Activated naive CD8-positive, alpha-beta T cell treated with anti-CD3 and anti-CD28 coated beads, Interleukin-2, amount 50 U/mL, for 24 hours (primary cell): ENCODE measurements at regions not wholly inside any gene's neighbourhood (a gene's known extent, or its start where the extent isn't known, plus 50 kb on each side); places are given as distances from the start of the nearest gene placed in this dataset.
"Not testable (repeated sequence)": the region's sequence is repeated elsewhere in the genome, so short reads cannot be mapped to it uniquely, and the experiment has no call there.

ENCODE experiments used
- ATAC-seq: fragments of 150-1000 bp; cut with Tn5 transposase; one replicate; pipeline ENCODE4 v1.10.0; 2021
- DNase-seq: peaks from one replicate; pipeline ENCODE4 v3.0.0; 2021
- H3K27ac Mint-ChIP-seq: one replicate; pipeline ENCODE4 v1.8.0; 2021; ENCODE audit warnings: mild to moderate bottlenecking, mixed read lengths
- H3K27me3 Mint-ChIP-seq: one replicate; pipeline ENCODE4 v1.8.0; 2021; ENCODE audit warnings: mixed read lengths
- H3K36me3 Mint-ChIP-seq: one replicate; pipeline ENCODE4 v1.8.0; 2021; ENCODE audit warnings: low read depth, mixed read lengths
- H3K4me1 Mint-ChIP-seq: one replicate; pipeline ENCODE4 v1.8.0; 2021; ENCODE audit warnings: mixed read lengths
- H3K4me3 Mint-ChIP-seq: one replicate; pipeline ENCODE4 v1.8.0; 2021; ENCODE audit warnings: mild to moderate bottlenecking, moderate library complexity, mixed read lengths
- H3K9me3 Mint-ChIP-seq: one replicate; pipeline ENCODE4 v1.8.0; 2021; ENCODE audit warnings: mixed read lengths

GRCh38 chr7:153964481-153965112 is 87.6 kb upstream of the DPP6 start:
- not testable (repeated sequence) for H3K36me3 Mint-ChIP-seq, H3K27me3 Mint-ChIP-seq, DNase-seq, ATAC-seq, H3K9me3 Mint-ChIP-seq, H3K4me3 Mint-ChIP-seq, H3K4me1 Mint-ChIP-seq, H3K27ac Mint-ChIP-seq

- not testable (repeated sequence) for H3K27me3 Mint-ChIP-seq, H3K36me3 Mint-ChIP-seq, H3K4me3 Mint-ChIP-seq, H3K27ac Mint-ChIP-seq, ATAC-seq, DNase-seq, H3K4me1 Mint-ChIP-seq, H3K9me3 Mint-ChIP-seq
Measured at GRCh38 chr7:153969016-153969415, 83.2 kb upstream of the DPP6 start.

GRCh38 chr7:153974603-153975002 is 77.6 kb upstream of the DPP6 start:
- ATAC-seq, H3K4me1 Mint-ChIP-seq, H3K36me3 Mint-ChIP-seq, DNase-seq, H3K27me3 Mint-ChIP-seq, H3K27ac Mint-ChIP-seq, H3K4me3 Mint-ChIP-seq, H3K9me3 Mint-ChIP-seq: not testable (repeated sequence)

GRCh38 chr7:153976745-153977144 is 75.5 kb upstream of the DPP6 start:
- not testable (repeated sequence) for H3K4me3 Mint-ChIP-seq, H3K4me1 Mint-ChIP-seq, ATAC-seq, H3K27me3 Mint-ChIP-seq, DNase-seq, H3K27ac Mint-ChIP-seq, H3K36me3 Mint-ChIP-seq
- peaks cover 11% of the 10 kb centered on the region for H3K9me3 Mint-ChIP-seq

- not testable (repeated sequence) for H3K27me3 Mint-ChIP-seq, H3K36me3 Mint-ChIP-seq, H3K4me3 Mint-ChIP-seq, ATAC-seq, DNase-seq, H3K4me1 Mint-ChIP-seq, H3K27ac Mint-ChIP-seq
- peaks cover 11% of the 10 kb centered on the region for H3K9me3 Mint-ChIP-seq
Measured at GRCh38 chr7:153983186-153983585, 69.0 kb upstream of the DPP6 start.

GRCh38 chr7:153989066-153989627 is 63.1 kb upstream of the DPP6 start:
- H3K4me3 Mint-ChIP-seq, DNase-seq, H3K27ac Mint-ChIP-seq, H3K9me3 Mint-ChIP-seq, H3K27me3 Mint-ChIP-seq, H3K36me3 Mint-ChIP-seq, H3K4me1 Mint-ChIP-seq, ATAC-seq: not testable (repeated sequence)

GRCh38 chr7:153989742-153990425 is 62.3 kb upstream of the DPP6 start:
- H3K36me3 Mint-ChIP-seq, H3K4me3 Mint-ChIP-seq, H3K9me3 Mint-ChIP-seq, ATAC-seq, H3K4me1 Mint-ChIP-seq, H3K27ac Mint-ChIP-seq, H3K27me3 Mint-ChIP-seq, DNase-seq: not testable (repeated sequence)

GRCh38 chr7:153991471-153991870 is 60.7 kb upstream of the DPP6 start:
- not testable (repeated sequence) for H3K9me3 Mint-ChIP-seq, H3K4me3 Mint-ChIP-seq, H3K27me3 Mint-ChIP-seq, ATAC-seq, H3K4me1 Mint-ChIP-seq, H3K27ac Mint-ChIP-seq, DNase-seq, H3K36me3 Mint-ChIP-seq

- H3K36me3 Mint-ChIP-seq, H3K4me3 Mint-ChIP-seq, H3K27ac Mint-ChIP-seq, H3K27me3 Mint-ChIP-seq, ATAC-seq, DNase-seq, H3K4me1 Mint-ChIP-seq, H3K9me3 Mint-ChIP-seq: not testable (repeated sequence)
Measured at GRCh38 chr7:153993402-153993801, 58.8 kb upstream of the DPP6 start.

- H3K27me3 Mint-ChIP-seq, H3K4me3 Mint-ChIP-seq, H3K9me3 Mint-ChIP-seq: not testable (repeated sequence)
Measured at GRCh38 chr7:153998896-153999295, 53.3 kb upstream of the DPP6 start.

More at GRCh38 chr7:153998896-153999295, 53.3 kb upstream of the DPP6 start:
- ATAC-seq, H3K4me1 Mint-ChIP-seq, DNase-seq, H3K36me3 Mint-ChIP-seq, H3K27ac Mint-ChIP-seq: not testable (repeated sequence)
